HUDEP-2 (cell line): ENCODE measurements at regions not wholly inside any gene's neighbourhood (a gene's known extent, or its start where the extent isn't known, plus 50 kb on each side); places are given as distances from the start of the nearest gene placed in this dataset.
"Not testable (repeated sequence)": the region's sequence is repeated elsewhere in the genome, so short reads cannot be mapped to it uniquely, and the experiment has no call there.

ENCODE experiments used
- DNase-seq, 76 experiments: peaks; one replicate each; lab custom pipeline; 2025; ENCODE audit not compliant: unreplicated experiment in 76 of 76; lab: John Stamatoyannopoulos, UW

DNA sequence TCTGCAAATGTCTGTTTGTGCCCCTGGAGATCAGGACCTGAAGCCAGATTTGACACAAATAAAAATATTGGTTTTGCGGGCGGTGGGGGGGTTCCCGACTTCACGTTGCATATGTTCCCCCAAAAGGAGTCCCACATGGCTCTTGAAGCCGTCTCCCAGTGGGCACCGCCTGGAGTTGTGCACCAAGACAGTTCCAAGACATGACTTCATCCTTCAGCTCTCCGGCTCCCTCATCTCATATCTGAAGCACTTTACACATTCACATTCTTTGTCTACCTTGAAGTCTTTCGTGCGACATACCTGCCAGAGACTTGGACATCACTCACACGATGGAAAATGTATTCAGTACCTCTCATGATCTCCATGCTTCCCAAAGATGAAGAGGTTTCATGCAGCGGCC is 362.8 kb upstream of the FOXK1 start:
- no peak for DNase-seq

DNA sequence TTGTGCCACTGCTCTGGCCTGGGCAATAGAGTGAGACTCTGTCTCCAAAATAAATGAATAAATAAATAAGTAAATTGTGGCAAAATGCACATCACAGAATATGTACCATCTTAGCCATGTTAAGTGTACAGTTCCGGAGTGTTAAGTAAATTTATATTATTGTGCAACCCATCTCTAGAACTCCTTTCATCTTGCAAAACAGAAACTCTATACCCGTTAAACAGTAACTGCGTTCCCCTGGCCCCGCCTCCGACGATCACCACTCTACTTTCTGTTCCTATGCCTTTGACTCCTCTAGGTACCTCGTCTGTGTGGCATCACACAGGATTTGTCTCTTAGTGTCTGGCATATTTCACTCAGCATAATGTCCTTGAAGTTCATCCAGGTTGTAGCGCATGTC is 356.4 kb upstream of the FOXK1 start:
- DNase-seq, result no peak

DNA sequence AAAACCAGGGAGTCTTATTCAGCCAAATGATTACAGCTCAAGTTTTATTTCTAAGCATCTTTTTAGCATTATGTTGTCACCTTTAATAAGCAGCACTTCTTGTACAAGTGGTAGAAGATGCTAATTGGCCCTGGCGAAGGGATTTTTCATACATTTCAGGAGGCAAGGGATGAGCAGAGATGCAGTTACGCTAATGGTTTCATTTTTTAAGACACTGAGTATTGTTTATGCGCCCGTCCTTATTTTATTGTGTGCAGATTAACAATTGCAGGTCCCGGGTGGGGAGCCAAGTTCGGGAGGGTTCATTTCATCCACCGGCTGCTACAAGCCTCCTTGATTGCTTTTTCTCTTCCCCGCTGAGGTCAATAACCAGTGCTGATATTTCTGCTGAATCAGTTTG is 350.4 kb upstream of the FOXK1 start:
- DNase-seq, result no peak

DNA sequence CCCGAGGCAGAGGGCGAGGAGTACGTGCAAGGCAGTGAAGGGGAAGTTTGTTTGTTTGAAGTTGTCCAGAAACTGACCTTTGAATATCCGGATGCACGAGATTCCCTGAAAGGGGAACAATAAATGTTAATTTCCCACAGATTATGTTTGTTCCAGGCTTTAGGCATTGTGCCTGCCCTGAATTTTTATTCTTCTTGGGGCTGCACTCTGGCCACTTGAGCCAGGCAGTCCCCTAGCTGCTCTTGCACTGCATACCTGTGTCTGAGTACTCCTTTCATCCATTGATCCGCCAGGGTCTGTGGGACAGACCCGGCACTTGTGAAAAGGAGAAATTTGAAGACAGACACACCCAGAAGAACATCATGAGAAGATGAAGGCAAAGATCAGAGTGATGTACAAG is 343.5 kb upstream of the FOXK1 start:
- DNase-seq, result no peak

DNA sequence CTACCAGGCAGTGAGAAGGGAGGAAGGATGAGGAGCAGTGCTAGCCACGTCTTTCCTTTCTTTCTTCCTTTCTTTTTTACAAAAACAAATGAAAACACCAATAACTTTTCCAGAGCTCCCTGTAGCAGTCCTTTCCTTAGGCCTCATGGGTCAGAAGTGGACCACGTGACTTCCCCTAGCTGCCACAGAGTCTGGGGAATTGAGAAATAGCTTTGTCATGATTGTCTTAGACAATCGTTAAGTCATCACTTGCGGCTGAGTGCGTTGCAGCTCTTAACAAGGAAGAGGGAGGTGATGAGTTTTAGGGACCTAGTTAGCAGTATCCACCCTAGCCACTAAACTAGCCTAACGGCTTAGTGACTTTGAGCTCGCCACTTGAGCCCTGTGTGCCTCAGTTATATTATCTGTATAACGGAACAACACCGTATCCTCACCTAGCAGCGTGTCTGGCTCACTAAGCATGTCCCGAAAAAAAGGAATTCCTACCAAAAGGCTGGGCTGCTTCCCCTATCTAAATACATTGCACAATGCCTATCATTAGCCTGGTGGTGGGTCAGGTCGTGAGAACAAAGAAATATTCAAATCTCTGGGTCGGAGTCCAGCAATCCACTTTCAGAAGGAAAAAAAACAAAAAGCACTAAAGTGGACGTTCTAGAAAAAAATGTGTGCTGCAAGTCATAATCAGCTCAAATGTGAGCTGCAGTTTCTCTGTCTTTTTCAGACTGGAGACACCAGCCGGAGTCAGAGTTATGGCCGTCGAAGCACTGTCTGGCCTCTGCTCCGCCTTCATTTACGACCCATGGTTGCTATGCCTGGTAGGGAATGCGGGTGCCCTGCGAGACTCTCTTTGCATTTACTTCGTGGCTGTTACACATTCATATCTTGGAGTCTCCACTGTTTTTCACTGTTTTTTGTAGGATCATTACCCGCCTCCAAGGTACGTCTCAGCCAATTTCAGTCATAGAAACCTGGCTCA is 338.5 kb upstream of the FOXK1 start:
- DNase-seq, result no peak

DNA sequence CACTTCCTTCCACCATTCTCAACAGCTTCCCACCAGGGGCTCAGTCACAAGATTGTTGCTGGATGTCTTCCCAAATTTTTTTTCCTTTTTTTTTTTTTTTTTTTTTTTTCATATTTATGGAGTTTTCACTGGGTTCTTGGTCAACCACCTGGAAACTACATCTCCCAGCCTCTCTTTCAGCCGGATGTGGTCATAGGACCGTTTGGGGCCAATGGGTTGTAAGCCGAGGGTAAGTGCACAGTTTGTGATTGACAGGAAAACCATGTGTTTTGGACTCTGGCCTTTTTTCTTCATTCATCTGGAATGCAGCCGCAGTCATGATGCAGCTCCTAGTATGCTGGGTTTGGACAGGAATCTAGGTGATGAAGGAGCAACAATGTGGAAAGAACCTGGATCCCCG is 337.1 kb upstream of the FOXK1 start:
- no peak for DNase-seq

DNA sequence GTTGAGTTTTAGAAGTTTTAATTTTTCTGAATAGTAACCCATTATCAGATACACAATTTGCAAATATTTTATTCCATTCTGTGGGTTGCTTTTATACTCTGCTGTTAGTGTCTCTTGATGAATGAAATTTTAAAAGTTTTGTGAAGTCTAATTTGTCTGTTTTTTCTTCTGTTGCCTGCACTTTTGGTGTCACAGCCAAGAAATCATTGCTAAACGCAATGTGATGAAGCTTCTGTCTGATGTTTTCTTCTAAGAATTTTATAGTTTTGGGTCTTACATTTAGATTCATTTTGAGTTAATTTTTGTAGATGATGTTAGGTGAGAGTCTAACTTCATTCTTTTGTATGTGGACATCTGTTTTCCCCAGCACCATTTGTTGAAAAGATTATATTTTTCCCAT is 330.0 kb upstream of the FOXK1 start:
- no peak for DNase-seq

DNA sequence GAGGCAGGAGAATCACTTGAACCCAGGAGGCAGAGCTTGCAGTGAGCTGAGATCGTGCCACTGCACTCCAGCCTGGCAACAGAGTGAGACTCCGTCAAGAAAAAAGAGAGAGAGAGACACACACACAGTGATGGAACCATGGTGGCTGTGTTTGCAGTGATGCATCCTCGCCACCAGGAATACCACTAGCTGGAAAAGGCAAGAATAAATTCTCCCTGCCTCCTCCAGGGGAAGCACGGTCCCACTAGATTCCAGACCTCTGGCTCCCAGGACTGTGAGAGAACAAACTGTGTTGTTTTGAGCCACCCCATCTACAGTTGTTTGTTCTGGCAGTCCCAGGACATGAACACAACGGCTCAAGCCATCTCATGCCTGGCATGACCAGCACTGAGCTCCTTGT is 320.3 kb upstream of the FOXK1 start:
- DNase-seq, result no peak

DNA sequence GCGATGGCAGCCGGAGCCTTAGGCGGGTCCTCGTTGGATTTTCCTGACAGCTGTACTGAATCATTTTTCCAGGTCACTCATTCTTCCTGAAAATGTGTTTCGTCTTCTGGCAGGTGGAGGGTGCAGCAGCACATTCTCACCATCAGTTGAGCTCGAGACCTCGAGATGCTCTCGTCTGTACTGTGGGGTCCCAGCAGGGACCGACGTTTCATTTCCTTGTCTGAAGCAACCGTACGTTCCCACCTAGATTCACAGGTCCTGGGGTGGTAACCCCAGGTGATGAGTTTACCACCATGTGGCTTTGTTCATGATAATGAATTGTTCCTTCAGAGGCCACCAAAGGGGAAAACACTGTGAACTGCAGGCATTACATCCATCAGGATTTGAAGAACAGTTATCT is 298.5 kb upstream of the FOXK1 start:
- no peak for DNase-seq

DNA sequence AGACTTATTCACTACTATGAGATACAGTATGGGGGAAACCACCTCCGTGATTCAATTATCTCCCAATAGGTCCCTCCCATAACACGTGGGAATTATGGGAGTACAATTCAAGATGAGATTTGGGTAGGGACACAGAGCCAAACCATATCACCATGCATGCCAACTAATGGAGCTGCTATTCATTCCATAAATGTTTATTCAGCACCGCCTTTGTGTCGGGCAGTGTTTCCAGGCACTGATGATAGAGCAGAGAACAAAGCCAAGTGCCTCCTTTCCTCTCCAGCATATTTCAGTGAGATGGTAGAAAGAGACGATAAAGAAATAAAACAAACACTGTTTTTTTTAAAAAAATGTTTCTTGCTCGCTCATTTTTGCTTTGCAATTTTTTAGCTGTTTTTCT is 295.9 kb upstream of the FOXK1 start:
- DNase-seq, result no peak

DNA sequence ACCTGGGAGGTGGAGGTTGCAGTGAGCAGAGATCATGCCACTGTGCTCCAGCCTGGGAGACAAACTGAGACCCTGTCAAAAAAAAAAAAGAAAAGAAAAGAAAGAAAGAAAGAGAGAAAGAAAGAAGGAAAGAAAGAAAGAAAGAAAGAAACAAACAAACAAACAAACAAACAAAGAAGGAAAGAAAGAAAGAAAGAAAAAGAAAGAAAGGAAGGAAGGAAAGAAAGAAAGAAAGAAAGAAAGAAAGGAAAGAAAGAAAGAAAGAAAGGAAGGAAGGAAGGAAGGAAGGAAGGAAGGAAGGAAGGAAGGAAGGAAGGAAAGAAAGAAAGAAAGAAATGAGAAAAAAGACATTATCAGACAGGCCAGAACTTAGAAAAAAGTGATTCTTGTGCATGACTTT is 291.0 kb upstream of the FOXK1 start:
- not testable (repeated sequence) for DNase-seq

DNA sequence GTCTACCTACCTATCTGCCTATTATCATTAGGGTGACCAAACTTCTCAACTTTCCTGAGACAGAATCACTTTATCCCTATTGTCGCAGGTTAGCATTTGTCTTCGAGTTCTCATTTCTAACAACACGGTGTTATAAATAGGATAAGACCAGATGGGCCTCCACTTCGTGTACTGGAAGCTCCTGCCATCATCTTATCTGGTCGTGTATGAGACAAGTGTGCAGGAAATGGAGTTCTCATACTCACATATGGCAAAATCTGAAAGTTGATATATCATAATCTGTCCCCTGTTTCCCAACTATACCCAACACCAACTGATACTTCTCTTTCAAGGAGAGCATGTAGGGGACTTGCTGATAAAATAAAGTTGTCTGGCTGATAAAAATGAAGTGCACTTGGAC is 287.4 kb upstream of the FOXK1 start:
- no peak for DNase-seq

DNA sequence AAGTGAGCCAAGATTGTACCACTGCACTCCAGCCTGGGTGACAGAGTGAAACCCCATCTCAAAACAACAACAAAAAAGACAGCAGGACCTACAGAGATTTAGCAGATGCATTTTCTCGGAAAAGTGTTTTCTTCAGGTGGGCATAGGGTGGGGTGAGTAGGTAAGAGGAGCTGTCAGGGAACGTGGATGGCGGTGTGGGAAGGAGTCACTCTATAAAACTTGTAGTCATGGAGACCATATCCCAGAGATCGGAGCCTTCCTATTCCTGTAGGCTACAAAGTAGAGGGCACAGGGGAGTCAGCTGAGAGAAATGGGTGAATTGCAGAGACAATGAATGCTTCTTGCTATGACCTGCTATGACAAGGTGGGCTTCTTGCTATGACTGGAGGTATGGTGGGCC is 283.0 kb upstream of the FOXK1 start:
- DNase-seq, result no peak

DNA sequence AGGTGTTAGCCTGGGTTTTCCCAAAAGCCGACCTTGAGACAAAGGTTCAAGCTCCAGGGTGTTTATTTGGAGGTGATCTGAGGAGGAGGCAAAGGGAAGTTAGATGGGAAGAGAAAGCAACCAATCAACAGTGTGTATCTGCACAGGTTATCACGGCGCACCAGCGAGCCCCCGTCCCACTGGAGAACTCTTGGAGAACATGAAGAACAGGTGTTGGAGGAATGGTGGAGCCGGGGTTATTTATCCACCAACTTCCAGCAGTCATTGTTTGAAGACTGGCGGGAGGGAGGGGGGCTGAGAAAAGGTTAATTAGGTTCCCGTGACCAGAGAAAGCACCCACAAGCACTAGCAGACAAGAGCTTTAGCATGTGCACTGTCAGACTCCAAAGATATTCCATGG is 282.5 kb upstream of the FOXK1 start:
- no peak for DNase-seq

DNA sequence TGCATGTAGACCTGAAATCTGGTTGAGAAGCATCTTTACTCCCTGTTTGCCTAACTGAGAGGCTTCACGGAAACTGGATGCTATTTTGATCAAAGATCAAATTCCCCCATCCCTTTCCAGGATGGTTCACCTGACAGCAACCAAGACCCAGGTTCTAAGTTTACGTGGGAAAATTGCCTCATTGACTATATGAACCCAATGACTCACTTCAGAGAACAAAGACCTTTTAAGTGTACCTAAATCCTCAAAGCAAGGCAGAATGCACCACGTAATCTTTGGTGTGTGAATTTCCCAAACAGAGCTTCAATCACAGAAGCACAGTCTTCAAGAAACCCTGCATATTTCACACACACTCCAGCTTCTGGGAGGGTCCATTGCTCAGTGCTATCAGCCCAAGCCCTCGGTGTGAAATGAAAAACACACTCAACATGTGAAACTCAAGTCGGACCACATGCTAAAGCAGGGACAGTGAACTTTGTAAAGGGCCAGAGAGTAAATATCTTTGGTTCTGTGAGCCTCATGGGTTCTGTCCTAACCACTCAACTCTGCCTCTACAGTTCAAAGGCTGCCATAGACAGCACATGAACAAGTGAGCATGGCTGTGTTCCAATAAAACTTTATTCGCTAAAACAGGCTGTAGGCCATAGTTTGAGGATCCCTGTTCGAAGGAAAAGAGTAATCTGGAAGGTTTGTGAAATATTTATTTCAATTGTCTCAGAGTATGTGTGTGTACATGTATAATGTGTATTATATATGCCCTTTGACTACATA is 275.6 kb upstream of the FOXK1 start:
- DNase-seq, result peak in 1 of 76 experiments; percentile 2

DNA sequence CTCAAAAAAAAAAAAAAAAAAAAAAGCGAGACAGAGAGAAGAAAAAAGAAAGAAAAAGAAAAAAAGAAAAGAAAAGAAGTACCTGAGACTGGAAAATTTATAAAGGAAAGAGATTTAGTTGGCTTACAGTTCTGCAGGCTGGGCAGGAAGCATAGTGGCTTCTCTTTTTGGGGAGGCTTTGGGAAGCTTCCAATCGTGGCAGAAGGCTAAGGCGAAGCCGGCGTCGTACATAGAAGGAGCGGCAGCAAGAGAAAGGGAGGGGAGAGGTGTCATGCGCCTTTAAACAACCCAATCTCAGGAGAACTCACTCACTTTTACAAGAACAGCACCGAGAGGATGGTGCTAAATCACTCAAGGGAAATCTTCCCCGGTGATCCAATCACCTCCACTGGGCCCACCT is 272.1 kb upstream of the FOXK1 start:
- no peak for DNase-seq

DNA sequence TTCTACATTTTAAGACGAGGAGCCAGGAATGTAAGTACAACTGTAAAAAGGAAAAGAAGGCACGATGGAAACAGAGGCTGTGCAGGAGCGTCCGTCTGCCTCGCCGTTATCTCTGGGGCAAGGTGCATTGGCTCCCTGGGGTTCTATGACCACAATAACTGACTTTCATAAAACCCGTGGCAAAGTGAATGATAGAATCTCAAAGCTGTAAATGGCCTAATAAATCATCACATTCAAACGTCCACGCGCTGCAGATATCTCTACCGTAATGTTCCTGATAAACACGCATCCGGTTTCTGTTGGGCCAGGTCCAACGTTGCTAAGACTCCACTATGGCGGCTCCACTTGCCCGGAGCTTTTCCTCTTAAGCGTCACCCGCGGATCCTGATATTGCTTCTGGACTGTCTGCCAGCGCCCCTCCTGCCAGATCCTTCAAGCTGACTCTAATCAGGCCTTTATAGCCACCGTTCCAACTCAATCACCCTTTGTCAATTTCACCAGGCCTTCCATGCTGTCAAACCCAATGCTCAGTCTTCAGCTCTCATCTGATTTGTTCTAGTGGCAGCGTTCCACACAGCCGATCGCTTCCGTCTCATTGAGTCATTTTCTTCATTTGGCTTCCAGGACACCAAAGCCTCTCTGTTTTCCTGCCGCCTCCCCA is 265.6 kb upstream of the FOXK1 start:
- no peak for DNase-seq

DNA sequence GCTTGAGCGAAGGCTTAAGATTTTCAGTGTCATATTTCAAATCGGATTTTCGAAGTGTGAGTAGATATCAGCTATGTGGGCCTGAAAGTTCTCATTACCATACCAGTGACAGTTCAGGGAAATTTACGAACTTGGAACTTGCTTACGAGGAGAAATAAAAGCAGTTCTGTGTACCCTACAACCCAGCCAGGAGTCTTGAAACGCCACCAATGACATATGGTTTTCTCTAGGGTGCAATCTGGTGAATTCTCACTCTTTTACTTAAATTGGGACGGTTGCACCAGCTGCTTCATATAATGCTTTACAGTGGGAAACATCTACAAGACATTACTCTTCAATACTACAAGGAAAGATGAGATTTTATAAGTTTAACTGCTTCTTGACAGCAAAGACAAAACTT is 253.6 kb upstream of the FOXK1 start:
- no peak for DNase-seq

DNA sequence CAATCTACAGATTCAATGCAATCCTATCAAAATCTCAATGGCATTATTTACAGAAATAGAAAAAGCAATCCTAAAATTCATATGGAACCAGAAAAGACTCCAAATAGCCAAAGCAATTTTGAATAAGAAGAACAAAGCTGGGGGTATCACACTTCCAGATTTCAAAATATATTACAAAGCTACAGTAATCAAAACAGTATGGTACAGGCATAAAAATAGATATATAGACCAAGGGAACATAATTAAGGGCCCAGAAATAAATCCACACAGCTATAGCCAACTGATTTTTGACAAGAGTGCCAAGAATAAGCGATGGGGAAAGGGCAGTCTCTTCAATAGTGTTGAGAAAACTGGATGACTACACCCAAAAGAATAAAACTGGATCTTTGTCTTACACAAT is 251.9 kb upstream of the FOXK1 start:
- no peak for DNase-seq

DNA sequence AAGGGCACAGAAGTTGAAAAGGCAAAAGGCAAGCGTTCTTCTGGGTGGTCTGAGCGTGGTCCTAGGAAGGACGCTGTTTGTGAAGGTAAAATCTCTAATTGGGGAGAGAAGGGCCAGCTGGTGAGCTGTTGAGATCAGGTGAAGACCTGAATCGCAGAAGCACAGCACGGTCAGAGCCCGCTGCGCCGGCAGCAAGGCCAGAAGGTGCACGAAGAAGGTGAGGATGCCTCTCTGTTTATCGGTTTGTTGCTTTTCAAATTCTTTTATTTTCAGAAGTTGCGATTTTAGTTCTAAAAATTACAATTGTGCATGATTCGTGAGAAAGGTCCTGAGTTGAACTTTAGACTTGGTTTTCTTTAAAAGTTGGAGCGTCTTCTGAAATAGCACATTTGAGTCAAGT is 247.8 kb upstream of the FOXK1 start:
- no peak for DNase-seq

DNA sequence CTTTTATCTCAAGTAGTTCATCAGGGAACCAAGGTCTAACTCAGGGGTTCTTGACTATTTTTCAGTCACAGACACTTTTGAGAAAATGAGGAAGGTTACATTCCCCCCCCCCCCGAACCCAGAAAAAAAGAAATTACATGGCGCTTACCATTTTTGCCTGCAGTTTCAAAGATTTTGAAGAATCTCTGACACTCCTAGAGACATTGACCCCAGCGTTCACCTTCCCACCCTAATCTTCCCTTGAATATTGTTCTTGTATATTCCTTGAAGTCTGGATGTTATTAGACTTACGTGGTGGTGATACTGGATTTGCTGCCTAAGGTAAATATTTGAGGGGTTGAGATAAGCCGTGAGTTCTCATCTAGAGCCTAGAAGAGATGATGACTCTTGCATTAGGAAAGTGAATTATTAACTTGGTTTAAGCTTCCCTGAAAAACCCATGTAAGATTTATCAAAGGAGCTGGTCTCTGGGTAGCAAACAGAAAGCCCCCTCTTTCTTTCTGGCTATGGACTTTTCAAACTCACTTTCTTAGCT is 245.7 kb upstream of the FOXK1 start:
- DNase-seq, result no peak
